ENCODE measurements at regions not wholly inside any gene's neighbourhood (a gene's known extent, or its start where the extent isn't known, plus 50 kb on each side); places are given as distances from the start of the nearest gene placed in this dataset.
"Not testable (repeated sequence)": the region's sequence is repeated elsewhere in the genome, so short reads cannot be mapped to it uniquely, and the experiment has no call there.

GRCh38 chr2:61736953-61737352 is 116.9 kb downstream of the FAM161A start:
- Histone ChIP-seq H3K27me3 (replicated peaks; ENCODE audit: insufficient read depth) (no peaks in the 10 kb centered on the region), H3K36me3 (no peaks in the 10 kb centered on the region), H3K4me3 (no peak overlapping the region), H3K4me1 (ENCODE audit: control insufficient read depth in 1 of 2, low read depth in 2 of 2) (no peaks in the 10 kb centered on the region), H3K27ac (no peak overlapping the region), H3K9me3 (no peaks in the 10 kb centered on the region)
- DNase-seq (ENCODE audit: low spot score) (no peak), ATAC-seq (ENCODE audit: insufficient number of reproducible peaks, low FRiP score, low read depth) (no peak)
- TF ChIP-seq CTCF (IDR thresholded peaks at IDR 0.05): no peak

GRCh38 chr2:61733563-61733962 is 120.3 kb downstream of the FAM161A start:
- DNase-seq (ENCODE audit: low spot score): no peak
- no peaks in the 10 kb centered on the region for H3K36me3 ChIP-seq
- no peak for TF ChIP-seq CTCF (IDR thresholded peaks at IDR 0.05)
- no peaks in the 10 kb centered on the region for H3K4me1 ChIP-seq (ENCODE audit: control insufficient read depth in 1 of 2, low read depth in 2 of 2)
- H3K9me3 ChIP-seq: no peaks in the 10 kb centered on the region
- no peak overlapping the region for H3K4me3 ChIP-seq
- no peaks in the 10 kb centered on the region for H3K27me3 ChIP-seq (replicated peaks; ENCODE audit: insufficient read depth)
- no peak overlapping the region for H3K27ac ChIP-seq
- no peak for ATAC-seq (ENCODE audit: insufficient number of reproducible peaks, low FRiP score, low read depth)

- ATAC-seq (ENCODE audit: insufficient number of reproducible peaks, low FRiP score, low read depth): no peak
- Histone ChIP-seq H3K36me3 (no peaks in the 10 kb centered on the region), H3K4me1 (ENCODE audit: control insufficient read depth in 1 of 2, low read depth in 2 of 2) (no peaks in the 10 kb centered on the region), H3K27ac (no peak overlapping the region), H3K9me3 (no peaks in the 10 kb centered on the region), H3K27me3 (replicated peaks; ENCODE audit: insufficient read depth) (no peaks in the 10 kb centered on the region), H3K4me3 (no peak overlapping the region)
- DNase-seq (ENCODE audit: low spot score): no peak
- TF ChIP-seq CTCF (IDR thresholded peaks at IDR 0.05): no peak
Measured at GRCh38 chr2:61732787-61733186, 121.1 kb downstream of the FAM161A start.

- Histone ChIP-seq H3K27me3 (replicated peaks; ENCODE audit: insufficient read depth) (no peaks in the 10 kb centered on the region), H3K4me3 (no peak overlapping the region), H3K9me3 (no peaks in the 10 kb centered on the region), H3K27ac (no peak overlapping the region), H3K4me1 (ENCODE audit: control insufficient read depth in 1 of 2, low read depth in 2 of 2) (no peaks in the 10 kb centered on the region), H3K36me3 (no peaks in the 10 kb centered on the region)
- no peak for DNase-seq (ENCODE audit: low spot score)
- no peak for TF ChIP-seq CTCF (IDR thresholded peaks at IDR 0.05)
- no peak for ATAC-seq (ENCODE audit: insufficient number of reproducible peaks, low FRiP score, low read depth)
Measured at GRCh38 chr2:61727746-61728145, 126.1 kb downstream of the FAM161A start.

GRCh38 chr2:61726456-61727209 is 127.2 kb downstream of the FAM161A start:
- no peak for TF ChIP-seq CTCF (IDR thresholded peaks at IDR 0.05)
- no peak overlapping the region for H3K4me3 ChIP-seq
- H3K27ac ChIP-seq: no peak overlapping the region
- no peaks in the 10 kb centered on the region for H3K36me3 ChIP-seq
- H3K4me1 ChIP-seq (ENCODE audit: control insufficient read depth in 1 of 2, low read depth in 2 of 2): no peaks in the 10 kb centered on the region
- H3K27me3 ChIP-seq (replicated peaks; ENCODE audit: insufficient read depth): no peaks in the 10 kb centered on the region
- no peak for ATAC-seq (ENCODE audit: insufficient number of reproducible peaks, low FRiP score, low read depth)
- DNase-seq (ENCODE audit: low spot score): no peak
- H3K9me3 ChIP-seq: no peaks in the 10 kb centered on the region

- ATAC-seq (ENCODE audit: insufficient number of reproducible peaks, low FRiP score, low read depth); H3K36me3 ChIP-seq; DNase-seq (ENCODE audit: low spot score); H3K9me3 ChIP-seq; H3K4me1 ChIP-seq (ENCODE audit: control insufficient read depth in 1 of 2, low read depth in 2 of 2); H3K27ac ChIP-seq; H3K4me3 ChIP-seq; H3K27me3 ChIP-seq (replicated peaks; ENCODE audit: insufficient read depth): not testable (repeated sequence)
Measured at GRCh38 chr2:61723364-61723763, 130.5 kb downstream of the FAM161A start.
